IMR-90 (cell line): ENCODE measurements at regions not wholly inside any gene's neighbourhood (a gene's known extent, or its start where the extent isn't known, plus 50 kb on each side); places are given as distances from the start of the nearest gene placed in this dataset.

Source experiments
- ATAC-seq: fragments of 200-7000 bp; cut with Tn5 transposase; 2 replicates; pipeline ENCODE4 v1.9.1; 2020; ENCODE audit warnings: low read depth, mild to moderate bottlenecking, moderate library complexity
- BruUV-seq: library from RNA; stranded (reverse); fragments of 400-500 nt; replicated peaks from 2 replicates; lab custom pipeline; 2021; lab: Mats Ljungman, UMichigan
- CTCF ChIA-PET: fragments of 300-600 bp; formaldehyde crosslinking; extraction: SDS; loops from one replicate; lab custom pipeline; 2021; ENCODE audit warnings: antibody characterized with exemption; lab: Yijun Ruan, JAX
- POLR2A ChIA-PET: fragments of 300-600 bp; sonication (Branson Sonifier 250); formaldehyde crosslinking; loops from one replicate; lab custom pipeline; 2022; ENCODE audit warnings: antibody characterized with exemption; ENCODE audit not compliant: unreplicated experiment; lab: Charles Lee
- DNase-seq: peaks from one replicate; pipeline ENCODE4 v3.0.0; 2013
- H2AFZ ChIP-seq: replicated peaks from 2 replicates; pipeline ENCODE3; 2013; ENCODE audit warnings: low read length, mild to moderate bottlenecking; ENCODE audit not compliant: poor library complexity
- H2AK5ac ChIP-seq: 2 replicates; pipeline ENCODE4 v1.6.1; 2013; ENCODE audit warnings: low read depth, low read length, inconsistent platforms
- H2AK9ac ChIP-seq: replicated peaks from 2 replicates; pipeline ENCODE3; 2013; ENCODE audit warnings: mild to moderate bottlenecking, low read depth, low read length, moderate library complexity; ENCODE audit not compliant: poor library complexity
- H2BK120ac ChIP-seq: 2 replicates; pipeline ENCODE4 v1.6.1; 2013; ENCODE audit warnings: low read depth, low read length, inconsistent platforms
- H2BK15ac ChIP-seq: 3 replicates; pipeline ENCODE4 v1.6.1; 2013; ENCODE audit warnings: low read depth, low read length, inconsistent platforms
- H2BK20ac ChIP-seq: 2 replicates; pipeline ENCODE4 v1.6.1; 2013; ENCODE audit warnings: low read depth, mild to moderate bottlenecking, inconsistent platforms, low read length, moderate library complexity
- H2BK5ac ChIP-seq: 2 replicates; pipeline ENCODE4 v1.6.1; 2013; ENCODE audit warnings: mild to moderate bottlenecking, low read depth, low read length, inconsistent platforms; ENCODE audit not compliant: poor library complexity, severe bottlenecking
- H3K14ac ChIP-seq: replicated peaks from 2 replicates; pipeline ENCODE4 v1.6.1; 2013; ENCODE audit warnings: low read depth, low read length, inconsistent platforms
- H3K18ac ChIP-seq: 2 replicates; pipeline ENCODE4 v1.6.1; 2013; ENCODE audit warnings: low read depth, low read length, control low read depth
- H3K23ac ChIP-seq: 2 replicates; pipeline ENCODE4 v1.6.1; 2013; ENCODE audit warnings: low read depth, low read length, inconsistent platforms
- H3K27ac ChIP-seq: 2 replicates; pipeline ENCODE4 v1.5.1; 2013; ENCODE audit warnings: mild to moderate bottlenecking, control low read depth, low read length; ENCODE audit not compliant: insufficient read depth
- H3K27me3 ChIP-seq: 2 replicates; pipeline ENCODE4 v1.6.1; 2013; ENCODE audit warnings: low read length; ENCODE audit not compliant: control insufficient read depth, insufficient read depth
- H3K36me3 ChIP-seq: 2 replicates; pipeline ENCODE4 v1.6.1; 2013; ENCODE audit warnings: low read length, mixed read lengths; ENCODE audit not compliant: control insufficient read depth, insufficient read depth
- H3K4ac ChIP-seq: 2 replicates; pipeline ENCODE4 v1.6.1; 2013; ENCODE audit warnings: low read depth, low read length, inconsistent platforms
- H3K4me1 ChIP-seq: 2 replicates; pipeline ENCODE4 v1.6.1; 2013; ENCODE audit warnings: low read length, mixed read lengths; ENCODE audit not compliant: control insufficient read depth, insufficient read depth
- H3K4me2 ChIP-seq: 2 replicates; pipeline ENCODE4 v1.6.1; 2013; ENCODE audit warnings: low read depth, mild to moderate bottlenecking, control low read depth, low read length, moderate library complexity
- H3K4me3 ChIP-seq: 2 replicates; pipeline ENCODE4 v1.5.1; 2013; ENCODE audit warnings: low read depth, mild to moderate bottlenecking, control low read depth, low read length, moderate library complexity; ENCODE audit not compliant: insufficient read depth
- H3K56ac ChIP-seq: 2 replicates; pipeline ENCODE4 v1.6.1; 2013; ENCODE audit warnings: low read length, inconsistent platforms; ENCODE audit not compliant: insufficient read depth; ENCODE audit errors: extremely low read depth
- H3K79me1 ChIP-seq, 2 experiments: 2 replicates each; pipeline ENCODE4 v1.6.1; 2013; ENCODE audit warnings: low read length in 2 of 2, inconsistent platforms in 1 of 2, low read depth in 1 of 2
- H3K9ac ChIP-seq: 2 replicates; pipeline ENCODE4 v1.6.1; 2013; ENCODE audit warnings: low read depth, low read length, control low read depth
- H3K9me1 ChIP-seq: 2 replicates; pipeline ENCODE4 v1.6.1; 2013; ENCODE audit warnings: low read length, inconsistent platforms; ENCODE audit not compliant: insufficient read depth
- H3K9me3 ChIP-seq: 2 replicates; pipeline ENCODE4 v1.6.1; 2013; ENCODE audit warnings: low read length; ENCODE audit not compliant: control insufficient read depth, insufficient read depth
- H4K20me1 ChIP-seq: 2 replicates; pipeline ENCODE4 v1.6.1; 2013; ENCODE audit warnings: low read length, inconsistent platforms; ENCODE audit not compliant: insufficient read depth
- H4K5ac ChIP-seq: 2 replicates; pipeline ENCODE4 v1.6.1; 2013; ENCODE audit warnings: mild to moderate bottlenecking, low read depth, low read length, control low read depth
- H4K8ac ChIP-seq, 2 experiments: 2 replicates each; pipeline ENCODE4 v1.6.1; 2013; ENCODE audit warnings: low read depth in 2 of 2, low read length in 2 of 2, control low read depth in 1 of 2, inconsistent platforms in 1 of 2
- H4K91ac ChIP-seq: 2 replicates; pipeline ENCODE4 v1.6.1; 2013; ENCODE audit warnings: low read depth, low read length, inconsistent platforms; ENCODE audit not compliant: insufficient read depth
- MAZ ChIP-seq: IDR thresholded peaks from 2 replicates; pipeline ENCODE4 v1.6.1; 2012; ENCODE audit warnings: low read depth, mild to moderate bottlenecking, low read length, improper control_type of control experiment, moderate library complexity, borderline replicate concordance
- WGBS, 2 experiments: methylation state at CpG; one replicate each; pipeline versions ENCODE4 v1.1.5 to v1.1.7; 2013; ENCODE audit warnings: missing lambda C conversion rate in 2 of 2; ENCODE audit not compliant: insufficient read length in 1 of 2; ENCODE audit errors: extremely low coverage in 2 of 2; 5-methylcytosine and 5-hydroxymethylcytosine counted together
- dilution Hi-C: fragments of 300-500 bp; cut with HindIII; formaldehyde crosslinking; loops from one replicate; pipeline ENCODE4 v1.14.3; 2018; ENCODE audit warnings: low sequenced_read_pairs; ENCODE audit not compliant: unreplicated experiment
- in situ Hi-C: fragments of 300-500 bp; cut with MboI; formaldehyde crosslinking; loops from 3 replicates; pipeline ENCODE4 v1.14.3; 2019; ENCODE audit warnings: low sequenced_read_pairs, inconsistent platforms, mixed read lengths
- intact Hi-C: fragments of 100-400 bp; cut with micrococcal nuclease; formaldehyde crosslinking; loops from 2 replicates; pipeline ENCODE4 v1.10.0; 2022

DNA sequence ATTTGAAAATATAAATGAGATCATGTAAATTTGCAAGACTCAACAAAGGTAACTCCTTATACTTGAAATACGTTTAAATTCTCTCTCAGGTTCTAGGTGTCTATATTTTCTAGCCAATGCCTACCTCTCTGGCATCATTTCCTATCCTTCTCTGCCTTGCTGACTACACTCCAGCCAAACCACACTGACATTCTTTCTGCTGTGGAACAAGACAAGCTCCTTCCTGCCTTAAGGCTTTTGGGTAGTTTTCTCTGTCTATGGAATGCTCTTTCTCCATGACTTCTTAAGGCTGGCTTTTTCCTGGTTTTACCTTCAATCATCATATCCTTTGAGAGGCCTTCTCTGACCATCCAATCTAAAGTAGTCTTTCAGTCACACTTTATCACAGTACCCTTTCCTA, 201.0 kb downstream of the SPRY1 start:
- peak; percentile 78 for ATAC-seq
- no peak overlapping the region for H2AK9ac ChIP-seq
- dilution Hi-C loops: no loop called here

More for the DNA sequence above, 201.0 kb downstream of the SPRY1 start:
- Histone ChIP-seq H3K9me3 (no peaks in the 10 kb centered on the region), H3K9me1 (peaks cover 3% of the 10 kb centered on the region; the same call in 1 of the 2 replicates), H3K18ac (no peak overlapping the region), H3K23ac (no peak overlapping the region), H4K91ac (no peak overlapping the region), H3K4ac (no peak overlapping the region), H4K8ac (no peak overlapping the region), H3K9ac (no peak overlapping the region), H3K56ac (no peak overlapping the region), H4K5ac (no peak overlapping the region), H2AFZ (no peak overlapping the region), H3K4me3 (no peak overlapping the region), H3K27me3 (no peaks in the 10 kb centered on the region), H2BK20ac (peak overlapping the region; percentile 17; the same call in 1 of the 2 replicates), H3K4me1 (peaks cover 3% of the 10 kb centered on the region; the same call in 1 of the 2 replicates), H3K27ac (no peak overlapping the region), H3K14ac (no peak overlapping the region; the same call in 1 of the 2 replicates), H3K79me1 (no peaks in the 10 kb centered on the region), H4K20me1 (no peaks in the 10 kb centered on the region), H3K4me2 (no peak overlapping the region), H2BK15ac (no peak overlapping the region), H2BK120ac (0 out of 2 replicates have a peak overlapping the region, but pooled peaks have one; percentile 12), H2BK5ac (no peak overlapping the region), H3K36me3 (no peaks in the 10 kb centered on the region), H2AK5ac (no peak overlapping the region)
- intact Hi-C loops: no loop called here
- BruUV-seq: no TSS peak
- CTCF ChIA-PET: interaction anchor here (0.6 to 1.7 kb wide), 2 partner anchors 33 to 46 kb away, joined by 3 to 4 read pairs; no protein-coding TSS in a partner anchor
- DNase-seq: peak; percentile 60
- POLR2A ChIA-PET: interaction anchor here (0.6 kb wide), 1 partner anchor 9 kb away, joined by 3 read pairs; no protein-coding TSS in a partner anchor
- in situ Hi-C loops: no loop called here
- WGBS, 2 experiments: no CpG with 5 or more reads among the region's 1 CpG
- TF ChIP-seq MAZ: no peak
